ENCODE measurements at regions not wholly inside any gene's neighbourhood (a gene's known extent, or its start where the extent isn't known, plus 50 kb on each side); places are given as distances from the start of the nearest gene placed in this dataset.
"Not testable (repeated sequence)": the region's sequence is repeated elsewhere in the genome, so short reads cannot be mapped to it uniquely, and the experiment has no call there.

DNA sequence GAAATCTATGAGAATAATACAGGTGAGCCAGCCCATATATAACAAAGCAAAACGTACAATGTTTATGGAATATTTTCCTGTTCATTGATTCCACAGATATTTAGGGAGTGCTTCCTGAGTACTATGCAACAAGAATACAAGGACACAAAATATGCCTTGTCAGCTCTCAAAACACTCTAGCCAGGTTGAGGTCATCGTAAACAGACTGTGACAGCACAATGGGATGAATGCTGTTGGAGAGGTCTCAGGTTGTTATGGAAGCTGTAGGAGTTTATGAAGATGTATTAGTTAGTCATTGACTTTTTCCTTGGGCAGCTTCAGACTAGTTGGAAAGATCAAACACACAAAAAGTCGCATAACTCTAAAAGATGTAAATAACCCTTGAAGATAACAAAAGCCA, 98.1 kb upstream of the SEC22B start:
- BruUV-seq (replicated peaks); H3K4me3 ChIP-seq (ENCODE audit: low read depth, low read length, poor library complexity, severe bottlenecking); DNase-seq (ENCODE audit: low spot score); H3K36me3 ChIP-seq (ENCODE audit: insufficient read depth, low read length, poor library complexity, severe bottlenecking); POLR2A ChIA-PET (ENCODE audit: low non-redundant PET); CTCF ChIA-PET; intact Hi-C loops (cut with micrococcal nuclease; ENCODE audit: unreplicated experiment); H3K4me1 ChIP-seq (ENCODE audit: insufficient read depth, low read length, poor library complexity, severe bottlenecking); H3K27me3 ChIP-seq (replicated peaks; ENCODE audit: insufficient read depth, low read depth, low read length, poor library complexity); H3K27ac ChIP-seq (ENCODE audit: low read depth, low read length, poor library complexity, severe bottlenecking); H3K9me3 ChIP-seq (ENCODE audit: low read depth, low read length, poor library complexity, severe bottlenecking): not testable (repeated sequence)

GRCh38 chr1:120273363-120273762, 97.0 kb upstream of the SEC22B start:
- POLR2A ChIA-PET (ENCODE audit: low non-redundant PET); H3K9me3 ChIP-seq (ENCODE audit: low read depth, low read length, poor library complexity, severe bottlenecking); H3K4me1 ChIP-seq (ENCODE audit: insufficient read depth, low read length, poor library complexity, severe bottlenecking); DNase-seq (ENCODE audit: low spot score); intact Hi-C loops (cut with micrococcal nuclease; ENCODE audit: unreplicated experiment); H3K4me3 ChIP-seq (ENCODE audit: low read depth, low read length, poor library complexity, severe bottlenecking); H3K36me3 ChIP-seq (ENCODE audit: insufficient read depth, low read length, poor library complexity, severe bottlenecking); BruUV-seq (replicated peaks); H3K27ac ChIP-seq (ENCODE audit: low read depth, low read length, poor library complexity, severe bottlenecking); H3K27me3 ChIP-seq (replicated peaks; ENCODE audit: insufficient read depth, low read depth, low read length, poor library complexity); CTCF ChIA-PET: not testable (repeated sequence)

DNA sequence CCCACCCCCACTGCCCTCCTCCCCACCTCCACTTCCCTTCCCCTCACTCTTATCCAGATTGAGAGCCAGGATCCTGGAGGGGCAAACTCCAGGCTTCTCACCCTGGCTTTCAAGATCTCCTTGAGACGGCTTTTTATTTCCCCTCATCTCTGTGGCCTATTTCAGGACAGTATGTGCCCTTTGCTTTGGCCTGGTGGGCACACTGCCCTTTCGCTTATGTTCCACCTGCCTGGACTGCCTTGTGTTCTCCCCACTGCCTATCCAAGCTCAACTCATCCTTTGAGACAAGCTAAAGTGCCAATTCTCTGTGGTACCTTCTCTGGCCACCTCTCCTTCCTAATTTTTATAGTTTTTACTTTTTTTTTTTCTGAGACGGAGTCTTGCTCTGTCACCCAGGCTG, 95.9 kb upstream of the SEC22B start:
- H3K9me3 ChIP-seq (ENCODE audit: low read depth, low read length, poor library complexity, severe bottlenecking); H3K4me3 ChIP-seq (ENCODE audit: low read depth, low read length, poor library complexity, severe bottlenecking); H3K27me3 ChIP-seq (replicated peaks; ENCODE audit: insufficient read depth, low read depth, low read length, poor library complexity); intact Hi-C loops (cut with micrococcal nuclease; ENCODE audit: unreplicated experiment); DNase-seq (ENCODE audit: low spot score); BruUV-seq (replicated peaks); H3K27ac ChIP-seq (ENCODE audit: low read depth, low read length, poor library complexity, severe bottlenecking); POLR2A ChIA-PET (ENCODE audit: low non-redundant PET); H3K4me1 ChIP-seq (ENCODE audit: insufficient read depth, low read length, poor library complexity, severe bottlenecking); H3K36me3 ChIP-seq (ENCODE audit: insufficient read depth, low read length, poor library complexity, severe bottlenecking); CTCF ChIA-PET: not testable (repeated sequence)

GRCh38 chr1:120271561-120272221, 95.4 kb upstream of the SEC22B start:
- POLR2A ChIA-PET (ENCODE audit: low non-redundant PET); H3K27ac ChIP-seq (ENCODE audit: low read depth, low read length, poor library complexity, severe bottlenecking); H3K4me1 ChIP-seq (ENCODE audit: insufficient read depth, low read length, poor library complexity, severe bottlenecking); H3K27me3 ChIP-seq (replicated peaks; ENCODE audit: insufficient read depth, low read depth, low read length, poor library complexity); H3K36me3 ChIP-seq (ENCODE audit: insufficient read depth, low read length, poor library complexity, severe bottlenecking); intact Hi-C loops (cut with micrococcal nuclease; ENCODE audit: unreplicated experiment); H3K4me3 ChIP-seq (ENCODE audit: low read depth, low read length, poor library complexity, severe bottlenecking); CTCF ChIA-PET; H3K9me3 ChIP-seq (ENCODE audit: low read depth, low read length, poor library complexity, severe bottlenecking); DNase-seq (ENCODE audit: low spot score); BruUV-seq (replicated peaks): not testable (repeated sequence)

DNA sequence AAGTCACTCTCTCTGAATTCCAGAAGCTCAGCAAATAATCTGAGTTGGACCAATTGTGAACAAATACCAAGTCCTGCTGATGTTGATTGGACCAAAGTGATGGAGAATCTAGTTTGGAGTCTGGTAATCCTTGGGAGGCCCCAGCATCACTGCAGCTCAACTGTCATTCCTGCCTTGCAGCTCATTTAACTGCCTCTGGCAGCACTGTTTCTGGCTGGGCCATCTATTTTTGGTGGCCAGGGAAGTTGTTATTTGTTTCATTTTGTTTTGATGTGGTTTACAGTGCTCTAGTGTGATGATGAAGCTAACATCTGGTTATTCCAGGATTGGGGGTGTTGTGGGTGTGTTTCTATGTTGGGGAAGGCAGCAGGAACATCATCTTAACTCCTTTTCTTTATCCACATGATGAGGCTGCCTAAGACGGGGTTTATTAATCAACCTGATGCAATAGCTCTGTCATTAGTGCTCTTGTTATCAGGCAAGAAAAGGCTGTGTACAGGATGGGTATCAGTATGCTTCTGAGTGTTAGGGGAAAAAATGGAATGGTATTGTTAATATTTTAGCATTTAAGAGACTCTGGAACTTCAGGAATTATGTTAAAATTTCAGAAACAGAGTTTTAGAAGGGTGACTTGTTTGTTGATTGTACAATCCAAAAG, 91.7 kb upstream of the SEC22B start:
- H3K27ac ChIP-seq (ENCODE audit: low read depth, low read length, poor library complexity, severe bottlenecking); H3K36me3 ChIP-seq (ENCODE audit: insufficient read depth, low read length, poor library complexity, severe bottlenecking); H3K27me3 ChIP-seq (replicated peaks; ENCODE audit: insufficient read depth, low read depth, low read length, poor library complexity); intact Hi-C loops (cut with micrococcal nuclease; ENCODE audit: unreplicated experiment); POLR2A ChIA-PET (ENCODE audit: low non-redundant PET); H3K4me1 ChIP-seq (ENCODE audit: insufficient read depth, low read length, poor library complexity, severe bottlenecking); BruUV-seq (replicated peaks); H3K9me3 ChIP-seq (ENCODE audit: low read depth, low read length, poor library complexity, severe bottlenecking); H3K4me3 ChIP-seq (ENCODE audit: low read depth, low read length, poor library complexity, severe bottlenecking); CTCF ChIA-PET; DNase-seq (ENCODE audit: low spot score): not testable (repeated sequence)

DNA sequence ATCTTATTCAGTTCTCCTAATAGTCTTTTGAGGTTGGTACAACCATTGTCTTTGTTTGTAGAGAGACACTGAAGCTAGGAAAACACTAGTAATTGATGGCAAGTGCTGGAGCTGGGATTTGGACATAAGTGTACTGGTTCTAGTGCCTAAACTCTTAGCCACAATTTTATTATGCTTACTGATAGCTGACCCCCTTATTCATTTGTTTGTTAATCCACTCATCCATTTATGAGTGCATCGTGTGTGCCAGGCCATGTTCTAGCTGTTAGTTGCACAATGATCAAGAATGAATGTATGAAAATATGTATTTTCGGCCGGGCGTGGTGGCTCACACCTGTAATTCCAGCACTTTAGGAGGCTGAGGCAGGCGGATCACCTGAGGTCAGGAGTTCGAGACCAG, 88.2 kb upstream of the SEC22B start:
- intact Hi-C loops (cut with micrococcal nuclease; ENCODE audit: unreplicated experiment): not testable (repeated sequence)

DNA sequence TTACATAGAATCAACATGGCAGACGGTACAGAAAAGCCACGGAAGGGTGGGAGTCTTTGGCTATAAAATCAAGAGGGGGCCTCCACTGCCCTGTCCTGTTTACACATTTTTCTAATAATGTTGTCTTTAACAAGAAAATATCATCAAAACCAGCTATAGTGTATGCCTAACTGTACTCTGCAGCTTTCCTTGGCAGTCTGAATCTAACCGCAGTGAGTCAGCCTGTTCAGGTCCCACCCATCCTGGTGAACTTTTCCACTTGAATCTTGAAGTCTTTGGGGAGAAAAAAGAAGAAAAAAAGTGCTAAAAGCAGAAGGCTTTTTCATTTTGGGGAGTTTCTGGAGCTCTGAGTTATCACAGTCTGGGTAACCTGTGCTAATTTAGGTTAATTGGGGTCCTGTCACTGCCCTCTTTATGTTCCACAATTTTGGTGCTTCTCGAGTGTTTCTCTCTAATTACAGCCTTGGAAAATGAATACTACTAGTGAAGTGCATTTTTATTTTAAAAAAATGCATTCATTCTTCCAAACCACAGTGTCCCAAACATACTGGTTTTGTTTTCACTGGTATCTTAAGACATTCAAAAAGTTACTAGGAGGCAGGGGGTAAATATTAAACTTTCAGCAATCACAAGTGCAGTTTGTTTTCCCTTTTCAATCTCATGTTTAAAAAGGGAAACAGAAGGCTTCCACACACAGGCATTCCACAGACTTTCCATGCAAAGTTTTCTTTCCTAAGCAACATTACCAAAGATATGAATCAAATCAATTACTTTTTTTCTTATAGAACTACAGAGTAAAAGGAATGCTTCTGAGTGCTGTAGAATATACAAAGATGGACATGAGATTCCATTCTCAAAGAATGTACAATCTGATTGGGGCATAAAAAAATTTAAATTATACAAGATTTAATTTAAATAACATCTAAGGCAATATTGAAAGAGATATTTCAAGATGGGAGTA, 86.8 kb upstream of the SEC22B start:
- POLR2A ChIA-PET (ENCODE audit: low non-redundant PET); H3K27me3 ChIP-seq (replicated peaks; ENCODE audit: insufficient read depth, low read depth, low read length, poor library complexity); DNase-seq (ENCODE audit: low spot score); BruUV-seq (replicated peaks); H3K36me3 ChIP-seq (ENCODE audit: insufficient read depth, low read length, poor library complexity, severe bottlenecking); H3K27ac ChIP-seq (ENCODE audit: low read depth, low read length, poor library complexity, severe bottlenecking); CTCF ChIA-PET; H3K4me3 ChIP-seq (ENCODE audit: low read depth, low read length, poor library complexity, severe bottlenecking); H3K9me3 ChIP-seq (ENCODE audit: low read depth, low read length, poor library complexity, severe bottlenecking); intact Hi-C loops (cut with micrococcal nuclease; ENCODE audit: unreplicated experiment); H3K4me1 ChIP-seq (ENCODE audit: insufficient read depth, low read length, poor library complexity, severe bottlenecking): not testable (repeated sequence)

More for the DNA sequence above, 88.2 kb upstream of the SEC22B start:
- H3K36me3 ChIP-seq (ENCODE audit: insufficient read depth, low read length, poor library complexity, severe bottlenecking); POLR2A ChIA-PET (ENCODE audit: low non-redundant PET); H3K9me3 ChIP-seq (ENCODE audit: low read depth, low read length, poor library complexity, severe bottlenecking); DNase-seq (ENCODE audit: low spot score); H3K4me1 ChIP-seq (ENCODE audit: insufficient read depth, low read length, poor library complexity, severe bottlenecking); H3K4me3 ChIP-seq (ENCODE audit: low read depth, low read length, poor library complexity, severe bottlenecking); BruUV-seq (replicated peaks); H3K27me3 ChIP-seq (replicated peaks; ENCODE audit: insufficient read depth, low read depth, low read length, poor library complexity); H3K27ac ChIP-seq (ENCODE audit: low read depth, low read length, poor library complexity, severe bottlenecking); CTCF ChIA-PET: not testable (repeated sequence)
